GM12801 (cell line): ENCODE measurements at regions not wholly inside any gene's neighbourhood (a gene's known extent, or its start where the extent isn't known, plus 50 kb on each side); places are given as distances from the start of the nearest gene placed in this dataset.

ENCODE experiments used
- CTCF ChIP-seq: IDR thresholded peaks from one replicate; pipeline ENCODE4 v1.5.1; 2011; ENCODE audit warnings: control low read depth; ENCODE audit not compliant: insufficient read length; ENCODE audit errors: extremely low read depth

GRCh38 chr20:40493549-40493948, 195.5 kb downstream of the MAFB start:
- TF ChIP-seq CTCF, result no peak

- TF ChIP-seq CTCF, result no peak
Observed at GRCh38 chr20:40493071-40493470, 196.0 kb downstream of the MAFB start.

- no peak for TF ChIP-seq CTCF
Observed at GRCh38 chr20:40491009-40491590, 197.9 kb downstream of the MAFB start.

GRCh38 chr20:40489886-40490285, 199.2 kb downstream of the MAFB start:
- TF ChIP-seq CTCF, result no peak

- TF ChIP-seq CTCF, result no peak
Observed at GRCh38 chr20:40488401-40488800, 200.6 kb downstream of the MAFB start.

GRCh38 chr20:40486297-40486696, 202.7 kb downstream of the MAFB start:
- no peak for TF ChIP-seq CTCF

GRCh38 chr20:40481743-40482458, 207.1 kb downstream of the MAFB start:
- TF ChIP-seq CTCF, result no peak
